ENCODE measurements at regions not wholly inside any gene's neighbourhood (a gene's known extent, or its start where the extent isn't known, plus 50 kb on each side); places are given as distances from the start of the nearest gene placed in this dataset.

DNA sequence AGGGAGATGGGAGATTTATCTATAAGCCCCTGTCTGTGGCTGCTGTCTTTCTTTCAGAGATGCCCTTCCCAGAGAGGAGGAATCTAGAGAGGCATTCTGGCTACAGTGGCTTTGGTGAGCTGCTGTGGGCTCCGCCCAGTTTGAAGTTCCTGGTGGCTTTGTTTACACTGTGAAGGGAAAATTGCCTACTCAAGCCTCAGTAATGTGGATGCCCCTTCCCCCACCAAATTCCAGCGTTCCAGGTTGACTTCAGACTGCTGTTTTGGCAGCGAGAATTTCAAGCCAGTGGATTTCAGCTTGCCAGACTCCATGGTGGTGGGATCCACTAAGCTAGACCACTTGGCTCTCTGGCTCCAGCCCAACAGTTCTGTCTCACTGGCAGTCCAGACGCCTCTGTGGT lies 951.6 kb downstream of the CCSER2 start:
- H3K4me3 ChIP-seq (replicated peaks; ENCODE audit: low read depth, low read length), result no peak overlapping the region
- TF ChIP-seq, protein P1, sequence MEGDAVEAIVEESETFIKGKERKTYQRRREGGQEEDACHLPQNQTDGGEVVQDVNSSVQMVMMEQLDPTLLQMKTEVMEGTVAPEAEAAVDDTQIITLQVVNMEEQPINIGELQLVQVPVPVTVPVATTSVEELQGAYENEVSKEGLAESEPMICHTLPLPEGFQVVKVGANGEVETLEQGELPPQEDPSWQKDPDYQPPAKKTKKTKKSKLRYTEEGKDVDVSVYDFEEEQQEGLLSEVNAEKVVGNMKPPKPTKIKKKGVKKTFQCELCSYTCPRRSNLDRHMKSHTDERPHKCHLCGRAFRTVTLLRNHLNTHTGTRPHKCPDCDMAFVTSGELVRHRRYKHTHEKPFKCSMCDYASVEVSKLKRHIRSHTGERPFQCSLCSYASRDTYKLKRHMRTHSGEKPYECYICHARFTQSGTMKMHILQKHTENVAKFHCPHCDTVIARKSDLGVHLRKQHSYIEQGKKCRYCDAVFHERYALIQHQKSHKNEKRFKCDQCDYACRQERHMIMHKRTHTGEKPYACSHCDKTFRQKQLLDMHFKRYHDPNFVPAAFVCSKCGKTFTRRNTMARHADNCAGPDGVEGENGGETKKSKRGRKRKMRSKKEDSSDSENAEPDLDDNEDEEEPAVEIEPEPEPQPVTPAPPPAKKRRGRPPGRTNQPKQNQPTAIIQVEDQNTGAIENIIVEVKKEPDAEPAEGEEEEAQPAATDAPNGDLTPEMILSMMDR (IDR thresholded peaks at IDR 0.05; ENCODE audit: low read length, missing control alignments), result no peak
- DNase-seq (ENCODE audit: low read depth), result no peak

DNA sequence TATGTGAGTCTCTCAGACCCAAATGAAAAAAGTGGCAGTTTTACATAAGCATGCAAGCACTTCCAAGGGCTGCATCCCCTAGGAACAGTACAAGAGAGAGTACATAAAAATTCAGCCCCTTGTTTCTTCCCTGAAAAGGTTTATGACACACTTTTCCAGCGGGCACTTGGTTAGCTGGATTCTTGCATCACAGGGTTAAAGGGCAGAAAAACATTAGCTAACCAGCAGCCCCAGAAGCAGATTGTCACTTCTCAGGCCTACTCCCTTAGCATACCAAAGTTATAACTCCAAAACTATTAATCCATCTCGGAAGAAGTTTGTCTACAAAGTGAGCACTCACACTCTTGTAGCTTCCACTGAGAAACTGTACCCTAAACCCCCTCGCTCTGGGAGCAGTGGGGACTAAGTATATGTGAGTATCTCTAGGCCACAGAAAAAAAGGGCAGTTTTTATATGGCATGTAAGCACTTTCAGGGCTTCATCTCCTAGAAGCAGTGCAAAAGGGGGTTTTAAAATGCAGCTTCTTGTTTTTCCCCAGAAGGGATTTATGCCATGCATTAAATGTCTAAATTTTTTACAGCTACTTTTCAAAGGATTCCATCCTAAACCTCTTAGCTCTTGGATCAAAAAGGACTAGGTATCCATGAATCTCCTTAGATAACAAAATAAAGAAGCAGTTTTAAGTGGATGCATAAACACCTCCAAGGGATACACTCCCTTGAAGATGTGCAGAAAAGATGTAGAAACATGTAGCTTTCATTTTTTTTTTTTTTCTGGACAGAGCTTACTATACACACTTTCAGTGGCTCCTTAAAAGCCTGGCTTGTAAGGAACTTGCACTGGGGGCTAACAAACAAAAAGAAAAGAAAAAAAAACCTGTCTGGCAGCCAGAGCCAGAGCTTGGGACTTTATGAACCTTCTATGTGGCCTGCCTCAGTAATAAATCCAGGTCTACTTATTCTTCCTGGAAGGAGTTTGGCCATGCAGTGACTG lies 956.7 kb downstream of the CCSER2 start:
- no peak for DNase-seq (ENCODE audit: low read depth)
- TF ChIP-seq, protein P1 (IDR thresholded peaks at IDR 0.05; ENCODE audit: low read length, missing control alignments), result no peak
- no peak overlapping the region for H3K4me3 ChIP-seq (replicated peaks; ENCODE audit: low read depth, low read length)

- DNase-seq (ENCODE audit: low read depth), result no peak
- H3K4me3 ChIP-seq (replicated peaks; ENCODE audit: low read depth, low read length), result no peak overlapping the region
- TF ChIP-seq, protein P1 (IDR thresholded peaks at IDR 0.05; ENCODE audit: low read length, missing control alignments), result no peak
These were observed 965.1 kb downstream of the CCSER2 start for GRCh38 chr10:85293483-85293882.

- no peak for DNase-seq (ENCODE audit: low read depth)
- no peak overlapping the region for H3K4me3 ChIP-seq (replicated peaks; ENCODE audit: low read depth, low read length)
- TF ChIP-seq, protein P1 (IDR thresholded peaks at IDR 0.05; ENCODE audit: low read length, missing control alignments), result no peak
These were observed 983.4 kb downstream of the CCSER2 start for GRCh38 chr10:85311613-85312337.

DNA sequence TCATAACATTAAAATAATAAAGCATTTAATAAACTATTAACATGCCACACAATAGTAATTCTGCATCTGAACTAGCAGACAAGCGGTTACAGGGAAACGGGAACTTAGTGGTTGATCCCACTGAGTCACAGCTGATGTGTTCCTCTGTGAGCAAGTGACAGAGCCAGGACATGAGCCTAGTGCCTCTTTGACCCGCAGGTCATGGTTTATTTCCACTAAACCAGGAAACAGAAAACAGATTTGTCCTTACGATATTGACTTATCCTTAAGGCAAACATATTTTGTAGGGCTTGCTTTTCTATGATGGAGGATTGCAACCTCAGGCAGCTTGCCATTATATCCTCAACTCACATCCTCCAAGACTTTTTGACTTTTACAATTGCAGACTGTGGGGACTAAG lies 987.3 kb downstream of the CCSER2 start:
- TF ChIP-seq, protein P1 (IDR thresholded peaks at IDR 0.05; ENCODE audit: low read length, missing control alignments), result no peak

DNA sequence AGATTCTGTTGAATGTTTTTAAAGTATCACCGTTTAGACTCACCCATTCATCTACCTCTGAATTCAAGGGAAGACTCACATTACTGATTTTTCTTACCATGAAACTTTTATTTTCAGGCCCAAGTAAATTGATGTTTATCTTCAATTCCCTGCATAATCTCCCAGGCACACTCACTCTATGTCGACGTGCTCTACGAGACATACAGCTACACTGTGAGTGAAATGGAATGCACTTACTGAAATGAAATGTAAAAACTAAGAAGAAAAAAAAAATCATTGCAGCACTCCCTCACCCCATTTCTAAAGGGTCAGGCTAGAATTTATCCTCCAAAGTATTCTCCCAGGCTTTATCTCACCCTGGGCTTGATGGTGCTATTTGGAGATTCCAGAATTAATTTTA lies 987.9 kb downstream of the CCSER2 start:
- TF ChIP-seq, protein P1 (IDR thresholded peaks at IDR 0.05; ENCODE audit: low read length, missing control alignments), result no peak
- DNase-seq (ENCODE audit: low read depth), result no peak
- no peak overlapping the region for H3K4me3 ChIP-seq (replicated peaks; ENCODE audit: low read depth, low read length)

More for the DNA sequence above, 987.3 kb downstream of the CCSER2 start:
- no peak for DNase-seq (ENCODE audit: low read depth)
- no peak overlapping the region for H3K4me3 ChIP-seq (replicated peaks; ENCODE audit: low read depth, low read length)

Measured in fibroblast of pulmonary artery (primary cell).